ENCODE measurements at regions not wholly inside any gene's neighbourhood (a gene's known extent, or its start where the extent isn't known, plus 50 kb on each side); places are given as distances from the start of the nearest gene placed in this dataset.
"Not testable (repeated sequence)": the region's sequence is repeated elsewhere in the genome, so short reads cannot be mapped to it uniquely, and the experiment has no call there.

DNA sequence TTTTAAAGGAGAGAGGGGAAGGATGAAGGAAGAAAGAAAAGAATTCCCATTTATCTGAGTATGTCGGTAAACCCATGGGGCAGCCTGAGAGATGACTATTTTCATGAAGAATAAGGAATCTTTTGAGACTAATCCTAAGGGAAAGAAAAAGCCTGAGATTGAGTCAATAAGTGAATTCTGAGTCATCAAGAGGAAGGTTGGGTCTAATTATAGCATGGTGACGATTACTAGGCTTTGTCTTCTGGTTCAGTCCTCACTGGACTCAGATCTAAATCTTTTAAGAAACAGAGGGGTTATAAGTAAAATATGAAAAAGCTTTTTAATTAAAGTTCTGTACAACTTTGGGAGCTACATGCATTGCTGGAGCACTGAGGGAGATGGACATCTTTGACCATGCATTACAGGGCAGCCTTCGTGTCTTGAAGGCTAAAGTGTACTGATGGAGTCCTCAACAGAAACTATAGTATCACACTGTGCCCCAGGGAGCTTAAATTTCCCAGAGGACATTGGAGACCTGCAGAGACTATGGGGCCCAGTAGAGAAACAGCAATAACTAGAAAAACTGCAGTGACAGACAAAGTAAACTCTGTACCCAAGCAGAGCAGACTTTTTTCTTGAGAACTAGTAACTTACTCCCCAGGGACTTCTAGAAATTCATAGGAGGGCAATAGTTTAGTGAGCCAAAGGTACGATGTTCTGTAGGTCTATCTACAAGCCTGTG, 260.9 kb downstream of the RAD51AP2 start:
- intact Hi-C loops (cut with micrococcal nuclease) = no loop called here

DNA sequence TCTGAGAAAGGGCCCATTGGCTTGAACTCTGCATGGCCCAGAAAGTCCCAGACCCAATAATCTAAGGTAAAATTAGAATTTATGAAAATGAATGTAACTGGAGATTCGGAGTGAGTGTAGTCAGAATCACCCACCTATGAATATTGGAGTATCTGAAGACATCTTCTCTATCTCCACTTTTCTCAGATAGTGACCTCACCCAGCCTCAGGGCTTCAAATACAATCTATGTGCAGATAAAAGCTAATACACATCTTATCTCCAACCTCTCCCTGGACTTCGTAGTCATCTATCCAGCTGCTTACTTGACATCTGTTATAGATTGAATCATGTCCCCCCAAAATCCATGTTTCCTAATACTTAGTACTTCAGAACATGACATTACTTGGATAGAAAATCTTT, 263.2 kb downstream of the RAD51AP2 start:
- intact Hi-C loops (cut with micrococcal nuclease) = no loop called here

DNA sequence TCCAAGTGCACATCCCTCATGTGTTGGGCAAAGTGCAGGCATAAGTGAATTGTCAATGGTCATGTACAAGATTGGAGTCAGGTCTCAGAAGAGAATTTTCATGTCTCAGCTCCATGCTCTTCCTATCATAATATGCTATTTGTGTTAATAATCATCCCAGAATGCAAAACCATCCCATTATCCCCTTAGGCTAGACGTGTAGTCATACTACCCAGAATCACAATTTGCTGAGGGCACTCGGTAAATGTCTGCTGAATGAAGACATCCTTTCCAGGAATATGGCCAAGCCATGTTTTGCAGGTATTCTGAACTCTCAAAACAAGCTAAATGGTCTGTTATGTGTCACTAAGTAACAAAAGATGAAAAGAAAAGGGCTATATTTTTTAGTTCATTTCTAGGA, 263.8 kb downstream of the RAD51AP2 start:
- intact Hi-C loops (cut with micrococcal nuclease) = no loop called here

DNA sequence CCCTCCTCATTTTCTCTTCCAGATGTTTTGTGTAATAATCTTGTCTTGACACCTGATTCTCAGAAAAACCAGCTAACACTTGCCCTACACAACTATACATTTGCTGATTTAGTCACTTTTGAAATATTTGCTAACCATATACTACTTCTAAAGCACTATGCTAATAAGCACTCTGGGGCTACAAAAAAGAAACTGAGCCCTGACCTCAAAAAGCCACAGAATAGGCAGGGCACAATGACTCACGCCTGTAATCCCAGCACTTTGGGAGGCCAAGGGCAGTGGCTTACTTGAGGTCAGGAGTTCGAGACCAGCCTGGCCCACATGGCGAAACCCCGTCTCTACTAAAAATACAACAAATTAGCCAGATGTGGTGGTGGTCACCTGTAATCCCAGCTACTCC, 266.0 kb downstream of the RAD51AP2 start:
- intact Hi-C loops (cut with micrococcal nuclease) = no loop called here

DNA sequence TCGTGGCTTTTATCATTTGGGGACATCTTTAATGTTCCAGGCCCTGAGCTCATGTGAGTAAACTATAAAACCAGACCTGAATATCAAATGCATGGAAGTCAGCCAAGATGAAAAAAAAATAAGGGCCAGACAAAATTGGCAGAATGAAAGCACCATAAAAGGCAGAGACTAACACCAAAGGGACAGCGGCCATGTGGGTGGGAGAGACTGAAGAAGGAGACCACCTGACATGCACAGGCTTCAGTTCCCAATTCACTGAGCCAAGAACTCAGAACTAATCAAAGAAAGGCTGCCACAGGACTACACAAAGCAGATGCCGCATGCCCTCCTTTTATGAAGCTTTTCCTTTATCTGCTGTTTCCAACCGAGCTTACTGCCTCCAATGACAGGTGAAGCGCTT, 267.1 kb downstream of the RAD51AP2 start:
- intact Hi-C loops (cut with micrococcal nuclease) = no loop called here

DNA sequence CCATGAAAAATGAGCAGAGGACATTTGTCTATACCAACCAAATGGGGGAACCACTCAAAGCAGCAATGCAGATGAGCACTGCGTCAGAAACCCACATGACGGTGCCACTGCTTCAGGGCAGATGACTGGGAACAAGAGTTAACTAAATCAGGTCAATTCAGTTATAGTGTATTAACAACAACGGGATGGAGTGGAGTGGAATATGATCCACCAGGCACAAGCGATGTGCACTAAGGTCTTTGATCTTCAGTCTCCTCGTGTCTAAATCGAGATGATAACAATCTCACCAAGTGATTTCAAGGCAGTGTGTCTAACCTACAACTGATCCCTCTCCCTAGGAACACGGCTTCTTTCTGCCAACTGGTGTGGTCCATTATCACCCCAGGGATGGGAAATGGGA, 269.0 kb downstream of the RAD51AP2 start:
- intact Hi-C loops (cut with micrococcal nuclease) = no loop called here

DNA sequence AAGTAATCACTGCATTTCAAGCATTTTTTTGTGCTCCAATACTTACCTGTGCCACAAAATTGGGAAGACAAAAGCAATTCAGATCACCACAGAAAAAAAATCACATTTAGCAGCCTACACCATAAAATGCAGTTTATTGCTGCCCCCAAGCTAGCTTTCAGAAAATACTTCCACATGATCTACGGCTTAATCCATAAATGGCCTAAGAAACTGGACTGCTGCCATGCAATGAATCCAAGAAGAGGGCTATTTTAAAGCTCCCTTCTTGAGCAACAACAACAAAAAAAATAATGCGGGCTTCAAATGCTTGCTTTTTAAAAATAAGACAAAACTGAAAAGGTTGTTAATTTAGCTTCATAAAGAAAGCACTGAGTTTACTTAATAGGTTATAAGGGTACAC, 272.3 kb downstream of the RAD51AP2 start:
- intact Hi-C loops (cut with micrococcal nuclease) = no loop called here

DNA sequence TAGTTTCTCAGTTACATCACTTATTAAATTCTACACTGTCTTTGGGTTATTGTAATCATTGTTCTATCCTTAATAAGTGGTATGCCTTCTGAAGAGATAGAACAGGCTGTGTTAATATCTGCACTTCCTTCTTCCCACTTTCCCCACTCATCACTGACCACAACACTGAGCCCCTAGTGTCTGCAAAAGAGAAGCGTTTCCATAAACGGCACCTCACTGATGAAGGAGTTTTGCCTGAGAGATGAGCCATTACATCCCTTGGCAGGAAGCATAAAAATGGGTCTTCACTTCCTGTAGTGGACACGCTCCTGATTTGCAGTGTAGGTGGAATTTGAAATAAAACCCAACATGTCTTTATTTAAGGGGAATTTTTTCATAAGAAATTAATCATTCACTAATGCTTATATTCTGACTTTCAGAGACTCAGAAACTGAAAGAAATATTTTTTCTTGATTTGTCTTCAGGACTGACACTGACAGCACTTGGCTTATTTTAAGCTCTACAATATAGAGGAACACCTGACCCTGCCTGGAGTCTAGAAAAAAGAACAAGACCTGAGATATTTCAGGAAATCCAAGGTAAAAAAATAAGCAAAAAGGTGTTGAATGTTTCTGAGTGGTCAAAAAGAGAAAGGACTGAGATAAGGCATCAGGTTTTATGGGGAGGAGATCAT, 275.3 kb downstream of the RAD51AP2 start:
- intact Hi-C loops (cut with micrococcal nuclease) = no loop called here

DNA sequence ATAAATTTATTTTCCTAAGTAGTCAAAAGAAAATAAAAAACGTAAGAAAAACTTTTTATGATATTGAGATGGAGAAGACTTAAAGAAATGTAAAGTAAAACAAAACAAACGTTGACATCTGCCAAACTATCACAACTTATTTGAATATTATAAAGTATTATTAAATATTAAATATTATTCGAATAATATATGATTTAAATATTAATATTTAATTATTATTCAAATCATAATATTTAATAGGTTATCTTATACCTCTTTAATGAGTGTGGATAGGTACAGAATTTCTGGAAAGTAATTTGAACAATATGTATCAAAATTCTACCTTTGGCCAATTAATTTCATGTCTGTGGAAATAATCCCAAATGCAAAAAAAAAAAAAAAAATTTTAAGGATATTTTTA, 278.7 kb downstream of the RAD51AP2 start:
- intact Hi-C loops (cut with micrococcal nuclease) = no loop called here

DNA sequence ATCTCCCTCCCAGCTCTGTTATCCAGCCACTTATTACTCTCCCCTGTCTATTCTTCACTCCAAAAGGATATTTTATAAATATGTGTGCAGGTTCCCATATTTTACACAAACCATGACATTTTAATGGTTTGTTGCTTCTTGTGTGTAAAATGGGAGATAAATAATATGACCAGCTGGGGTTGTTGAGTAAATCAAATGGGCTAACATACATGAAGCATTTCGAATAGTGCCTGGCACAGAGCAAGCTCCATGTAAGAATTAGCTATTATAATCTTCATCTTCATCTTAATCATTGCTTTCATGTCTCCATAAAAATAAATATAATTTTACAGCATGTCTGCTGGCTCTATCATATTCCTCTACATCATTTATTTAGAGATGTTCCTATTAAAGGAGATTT, 283.1 kb downstream of the RAD51AP2 start:
- intact Hi-C loops (cut with micrococcal nuclease) = no loop called here

DNA sequence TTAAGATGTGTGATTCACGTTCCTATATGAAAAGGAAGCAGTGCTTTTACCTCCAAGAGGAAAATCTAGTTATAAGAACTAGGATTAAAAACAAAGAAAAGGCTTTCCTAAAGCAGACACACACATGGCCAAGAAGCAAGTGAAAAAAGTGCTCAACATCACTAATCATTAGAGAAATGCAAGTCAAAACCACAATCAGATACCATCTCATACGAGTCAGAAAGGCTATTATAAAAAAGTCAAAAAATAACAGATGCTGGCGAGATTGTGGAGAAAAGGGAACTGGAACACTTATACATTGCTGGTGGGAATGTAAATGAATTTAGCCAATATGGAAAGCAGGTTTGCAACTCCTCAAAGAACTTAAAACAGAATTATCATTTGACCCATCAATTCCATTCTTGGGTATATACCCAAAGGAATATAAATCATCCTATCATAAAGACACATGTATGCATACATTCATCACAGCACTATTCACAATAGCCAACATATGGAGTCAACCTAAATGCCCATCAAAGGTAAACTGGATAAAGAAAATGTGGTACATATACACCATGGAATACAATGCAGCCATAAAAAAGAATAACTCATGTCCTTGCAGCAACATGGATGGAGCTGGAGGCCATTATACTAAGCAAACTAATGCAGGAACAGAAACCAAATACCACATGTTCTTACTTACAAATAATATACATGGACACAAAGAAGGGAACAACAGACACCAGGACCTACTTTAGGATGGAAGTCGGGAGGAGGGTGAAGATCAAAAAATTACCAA, 285.3 kb downstream of the RAD51AP2 start:
- intact Hi-C loops (cut with micrococcal nuclease) = no loop called here

DNA sequence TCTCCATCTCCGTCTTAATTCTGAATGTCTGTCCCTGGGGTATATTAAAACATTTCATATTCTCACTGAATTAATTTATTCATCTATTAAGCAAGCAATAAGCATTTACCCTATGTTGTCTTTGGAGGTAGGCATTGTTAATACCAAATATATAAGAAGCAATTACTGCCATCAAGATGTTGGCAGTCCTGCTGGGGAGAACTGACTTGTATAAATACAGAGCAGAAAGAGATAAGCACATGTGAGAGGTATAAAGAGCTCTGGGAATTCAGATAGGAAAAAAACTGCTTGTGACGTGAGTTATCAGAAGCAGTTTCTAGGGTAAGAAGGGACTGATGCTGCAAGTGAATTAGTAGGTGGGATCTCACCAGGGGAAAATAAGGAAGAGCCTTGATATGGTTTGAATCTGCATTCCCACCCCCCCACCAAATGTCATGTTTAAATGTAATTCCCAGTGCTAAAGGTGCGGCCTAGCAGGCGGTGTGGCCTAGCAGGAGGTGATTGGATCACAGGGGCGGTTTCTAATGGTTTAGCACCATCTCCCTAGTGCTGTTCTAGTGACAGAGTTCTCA, 286.8 kb downstream of the RAD51AP2 start:
- intact Hi-C loops (cut with micrococcal nuclease) = no loop called here

DNA sequence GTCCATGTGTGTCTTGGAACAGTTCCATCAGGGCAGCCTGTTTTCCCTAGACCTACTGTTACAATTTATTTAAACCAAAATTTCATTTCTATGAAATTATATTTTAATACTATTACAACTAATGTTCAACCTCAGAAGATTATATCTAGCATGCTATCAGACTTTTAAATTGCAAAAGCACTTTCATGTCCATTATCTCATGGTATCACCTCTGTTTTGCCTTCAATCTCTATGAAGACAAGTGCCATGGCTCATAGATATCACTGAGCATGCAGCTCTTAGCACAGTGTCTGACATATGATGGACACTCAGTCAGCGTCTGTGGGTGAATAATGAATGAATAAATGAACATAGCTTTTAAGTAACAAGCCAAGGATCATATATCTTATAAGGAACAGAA, 288.8 kb downstream of the RAD51AP2 start:
- intact Hi-C loops (cut with micrococcal nuclease) = no loop called here

DNA sequence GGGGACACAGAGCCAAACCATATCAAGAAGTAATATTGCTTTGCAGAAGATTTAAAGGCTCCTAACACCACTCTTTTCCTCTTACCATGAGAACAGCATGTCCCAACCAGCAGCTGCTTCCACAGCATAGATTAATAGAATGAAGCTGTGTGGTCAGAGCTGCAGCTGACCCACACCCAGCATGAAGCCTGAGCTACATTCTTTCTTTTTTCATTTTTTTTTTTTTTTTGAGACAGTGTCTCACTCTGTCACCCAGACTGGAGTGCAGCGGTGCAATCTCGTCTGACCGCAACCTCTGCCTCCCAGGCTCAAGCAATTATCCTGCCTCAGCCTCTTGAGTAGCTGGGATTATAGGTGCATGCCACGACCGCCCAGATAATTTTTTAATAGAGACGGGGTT, 289.8 kb downstream of the RAD51AP2 start:
- intact Hi-C loops (cut with micrococcal nuclease) = no loop called here

DNA sequence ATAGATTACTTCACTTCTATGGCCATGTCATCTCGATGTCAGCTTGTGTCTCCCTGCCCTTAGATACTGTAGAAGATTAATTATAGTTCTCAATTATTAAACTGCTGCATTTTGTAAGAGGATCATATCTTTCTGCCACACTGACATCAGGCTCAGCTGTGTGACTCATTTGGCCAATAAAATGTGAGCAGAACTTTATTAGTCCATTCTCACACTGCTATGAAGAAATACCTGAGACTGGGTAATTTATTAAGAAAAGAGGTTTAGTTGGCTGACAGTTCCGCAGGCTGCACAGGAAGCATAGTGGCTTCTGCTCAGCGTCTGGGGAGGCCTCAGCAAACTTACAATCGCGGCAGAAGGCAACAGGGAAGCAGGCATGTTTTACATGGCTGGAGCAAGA, 290.4 kb downstream of the RAD51AP2 start:
- intact Hi-C loops (cut with micrococcal nuclease) = no loop called here

DNA sequence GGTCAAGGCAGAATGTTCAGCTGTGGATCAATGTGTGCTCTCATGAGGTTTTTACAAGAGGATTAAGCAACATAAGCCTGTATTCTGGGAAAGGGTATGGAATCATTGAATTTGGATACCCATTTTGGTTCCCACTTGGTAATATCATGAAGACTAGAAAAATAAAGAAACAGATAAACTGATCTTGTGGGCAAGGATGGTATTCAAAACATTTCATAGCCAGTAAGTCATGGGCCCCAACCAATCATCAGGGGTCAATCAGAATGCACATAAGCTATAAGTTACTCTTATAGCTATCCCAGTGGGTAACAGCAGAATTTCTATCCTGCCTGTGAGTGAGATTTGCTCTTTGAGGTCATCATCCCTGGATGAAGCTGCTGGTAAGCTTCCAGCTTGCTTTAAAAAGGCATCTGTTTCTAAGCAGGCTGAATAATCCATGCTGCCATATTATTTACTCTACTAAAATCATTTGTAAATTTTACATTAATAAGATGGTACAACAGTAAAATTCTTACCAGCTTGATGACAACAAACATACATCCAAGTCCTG, 291.2 kb downstream of the RAD51AP2 start:
- intact Hi-C loops (cut with micrococcal nuclease) = no loop called here

DNA sequence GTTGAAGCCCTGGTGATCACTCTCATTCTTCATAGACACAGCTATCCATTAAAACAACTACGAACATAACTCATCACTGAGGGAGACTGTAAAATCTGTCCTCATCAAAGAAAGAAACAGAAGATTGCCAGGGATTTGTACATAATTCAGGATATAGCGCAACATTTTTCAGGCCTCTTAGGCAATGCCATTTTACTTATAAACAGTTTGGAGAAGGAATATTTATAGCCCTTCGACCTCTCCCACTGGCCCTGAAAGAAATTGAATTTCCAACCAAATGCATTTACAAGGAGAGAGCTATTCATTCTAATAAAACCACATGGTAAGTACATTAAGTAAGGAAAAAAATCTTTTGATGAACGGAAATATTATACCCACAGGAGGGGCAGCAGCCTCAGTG, 295.0 kb downstream of the RAD51AP2 start:
- intact Hi-C loops (cut with micrococcal nuclease) = no loop called here

DNA sequence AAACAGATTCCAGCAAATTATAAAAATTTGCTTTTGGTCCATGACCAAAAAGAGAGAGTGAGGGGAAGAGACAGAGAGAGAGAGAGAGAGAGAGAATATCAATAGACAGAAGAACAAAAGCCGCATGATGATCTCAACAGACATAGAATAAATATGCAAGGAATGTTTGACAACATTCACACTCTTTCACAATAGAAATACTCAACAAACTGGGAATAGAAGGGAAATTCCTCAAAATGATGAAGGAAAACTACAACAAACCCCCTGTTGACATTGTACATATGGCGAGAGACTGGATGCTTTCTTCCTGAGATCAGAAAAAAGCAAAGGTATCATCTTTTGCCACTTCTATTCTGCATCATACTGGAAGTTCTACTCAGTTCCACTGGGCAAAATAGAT, 309.7 kb downstream of the RAD51AP2 start:
- intact Hi-C loops (cut with micrococcal nuclease) = no loop called here

DNA sequence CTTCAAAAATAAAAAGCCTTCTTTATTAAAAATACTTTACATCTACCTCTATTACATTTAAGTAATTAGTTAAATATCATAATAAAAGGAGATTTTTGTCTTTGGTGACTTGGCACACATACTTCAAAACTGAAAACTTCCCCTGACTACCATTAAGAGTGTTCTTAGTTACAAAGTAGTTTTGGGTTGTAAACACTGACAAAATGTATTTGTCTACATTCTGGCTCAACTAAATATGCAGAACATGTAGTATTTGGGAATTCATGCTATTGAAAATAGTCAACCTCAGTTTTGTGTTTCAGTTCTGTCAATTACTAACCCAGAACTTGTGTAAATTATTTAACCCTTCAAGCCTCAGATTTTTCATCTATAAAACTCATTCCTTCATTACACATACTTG, 311.5 kb downstream of the RAD51AP2 start:
- intact Hi-C loops (cut with micrococcal nuclease) = no loop called here

DNA sequence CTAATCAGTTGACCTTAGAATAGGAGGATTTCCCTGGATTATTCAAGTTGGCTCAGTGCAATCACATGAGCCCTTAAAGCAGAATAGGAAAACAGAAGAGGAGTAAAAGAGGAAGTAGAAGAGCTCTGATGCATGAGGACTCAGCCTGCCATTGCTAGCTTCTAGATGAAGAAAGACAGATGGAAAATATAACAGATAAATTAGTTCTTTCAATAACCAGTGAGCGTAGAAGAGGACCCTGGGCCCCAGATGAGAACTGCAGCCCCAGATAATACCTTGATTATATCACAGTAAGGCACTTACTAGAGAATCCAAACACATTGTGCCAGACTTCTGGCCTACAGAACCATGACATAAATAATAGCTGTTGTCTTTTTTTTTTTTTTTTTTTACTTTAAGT, 314.0 kb downstream of the RAD51AP2 start:
- intact Hi-C loops (cut with micrococcal nuclease) = not testable (repeated sequence)

DNA sequence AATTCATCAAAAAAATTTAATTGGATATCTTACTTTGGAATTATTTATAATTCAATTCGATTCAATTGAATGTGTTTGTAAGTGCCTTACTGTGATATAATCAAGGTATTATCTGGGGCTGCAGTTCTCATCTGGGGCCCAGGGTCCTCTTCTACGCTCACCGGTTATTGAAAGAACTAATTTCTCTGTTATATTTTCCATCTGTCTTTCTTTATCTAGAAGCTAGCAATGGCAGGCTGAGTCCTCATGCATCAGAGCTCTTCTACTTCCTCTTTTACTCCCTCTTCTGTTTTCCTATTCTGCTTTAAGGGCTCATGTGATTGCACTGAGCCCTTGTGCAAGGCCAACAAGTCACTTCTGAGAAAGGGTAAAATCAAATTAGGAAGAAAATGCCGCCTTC, 315.6 kb downstream of the RAD51AP2 start:
- intact Hi-C loops (cut with micrococcal nuclease) = not testable (repeated sequence)

DNA sequence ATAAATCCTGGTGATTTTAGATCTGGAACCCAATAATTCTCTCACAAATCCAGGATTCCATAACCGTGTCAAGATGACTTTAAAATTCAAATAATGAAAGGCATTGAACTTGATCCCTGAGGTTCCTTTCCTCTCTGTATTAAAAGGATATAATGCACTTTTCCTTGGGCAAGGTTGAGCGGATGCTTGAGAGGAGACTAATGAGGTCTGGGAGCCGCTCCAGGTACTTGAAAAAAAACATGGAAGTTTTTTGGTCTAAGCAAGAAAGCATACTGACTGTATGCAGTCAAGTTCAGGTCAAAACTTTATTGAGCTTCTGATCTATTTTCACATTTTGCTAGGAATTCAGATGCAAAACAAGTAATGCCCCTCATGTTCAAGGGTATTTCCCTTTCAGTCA, 318.5 kb downstream of the RAD51AP2 start:
- intact Hi-C loops (cut with micrococcal nuclease) = no loop called here
